ENCODE measurements at regions not wholly inside any gene's neighbourhood (a gene's known extent, or its start where the extent isn't known, plus 50 kb on each side); places are given as distances from the start of the nearest gene placed in this dataset.

DNA sequence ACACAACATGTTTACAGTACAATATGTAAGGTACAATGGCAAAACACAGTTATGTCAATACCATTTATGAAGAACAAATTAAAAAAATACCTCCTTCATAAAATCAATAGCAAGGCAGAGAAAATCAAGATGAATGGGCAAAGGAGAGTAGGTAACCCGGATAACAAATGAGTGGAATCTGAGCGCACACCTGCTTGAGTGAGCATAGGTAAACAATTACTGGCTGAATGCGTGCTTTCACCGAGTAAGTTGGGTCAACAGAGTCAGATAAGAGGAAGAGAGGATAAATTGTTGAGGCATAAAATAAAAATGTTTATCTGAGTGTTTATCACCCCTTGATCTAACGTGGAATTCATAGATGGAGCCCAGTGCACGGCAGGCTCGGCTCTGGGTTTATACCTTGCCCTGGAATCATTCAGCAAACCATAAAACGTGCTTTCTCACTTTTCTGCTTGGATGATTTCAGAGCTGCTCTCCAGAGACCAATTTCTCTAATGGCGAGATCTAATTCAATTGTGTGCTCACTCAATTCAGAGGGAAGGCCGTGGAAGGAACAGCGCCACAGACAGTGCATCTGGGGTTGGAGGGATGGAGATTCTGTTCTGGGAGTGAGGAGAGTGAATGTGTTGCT is 224.8 kb upstream of the MAP3K7 start:
- DNase-seq (no peak), ATAC-seq (no peak)
- H3K4me1 Mint-ChIP-seq: no peaks in the 10 kb centered on the region
- H3K27me3 Mint-ChIP-seq: no peaks in the 10 kb centered on the region
- no peak overlapping the region for H3K4me3 Mint-ChIP-seq
- H3K9me3 Mint-ChIP-seq: no peaks in the 10 kb centered on the region
- no peak overlapping the region for H3K27ac Mint-ChIP-seq

DNA sequence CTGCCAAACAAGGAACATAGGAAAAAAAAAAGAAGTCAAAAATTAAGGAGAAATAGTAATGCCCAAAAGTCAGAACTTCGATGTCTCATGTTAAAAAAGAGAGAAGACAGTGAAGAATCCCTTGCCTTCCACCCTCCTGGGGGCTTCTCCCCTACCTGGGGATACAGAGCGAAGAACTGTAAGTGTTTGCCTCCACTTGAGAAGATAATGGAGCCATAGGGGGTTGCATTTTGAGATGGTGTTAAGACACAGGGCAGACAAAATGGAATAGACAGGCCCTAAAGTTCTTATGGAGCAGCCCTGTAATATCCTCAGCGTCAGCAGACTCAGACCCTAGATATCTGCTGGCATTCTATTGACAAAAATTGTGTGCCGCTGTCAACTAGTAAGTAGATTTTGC is 222.2 kb upstream of the MAP3K7 start:
- ATAC-seq (no peak), DNase-seq (no peak)
- Mint-ChIP-seq H3K27ac (peak overlapping the region in 1 of 2 donors; percentile 5), H3K4me3 (no peak overlapping the region), H3K9me3 (no peaks in the 10 kb centered on the region), H3K4me1 (no peaks in the 10 kb centered on the region), H3K27me3 (no peaks in the 10 kb centered on the region)

DNA sequence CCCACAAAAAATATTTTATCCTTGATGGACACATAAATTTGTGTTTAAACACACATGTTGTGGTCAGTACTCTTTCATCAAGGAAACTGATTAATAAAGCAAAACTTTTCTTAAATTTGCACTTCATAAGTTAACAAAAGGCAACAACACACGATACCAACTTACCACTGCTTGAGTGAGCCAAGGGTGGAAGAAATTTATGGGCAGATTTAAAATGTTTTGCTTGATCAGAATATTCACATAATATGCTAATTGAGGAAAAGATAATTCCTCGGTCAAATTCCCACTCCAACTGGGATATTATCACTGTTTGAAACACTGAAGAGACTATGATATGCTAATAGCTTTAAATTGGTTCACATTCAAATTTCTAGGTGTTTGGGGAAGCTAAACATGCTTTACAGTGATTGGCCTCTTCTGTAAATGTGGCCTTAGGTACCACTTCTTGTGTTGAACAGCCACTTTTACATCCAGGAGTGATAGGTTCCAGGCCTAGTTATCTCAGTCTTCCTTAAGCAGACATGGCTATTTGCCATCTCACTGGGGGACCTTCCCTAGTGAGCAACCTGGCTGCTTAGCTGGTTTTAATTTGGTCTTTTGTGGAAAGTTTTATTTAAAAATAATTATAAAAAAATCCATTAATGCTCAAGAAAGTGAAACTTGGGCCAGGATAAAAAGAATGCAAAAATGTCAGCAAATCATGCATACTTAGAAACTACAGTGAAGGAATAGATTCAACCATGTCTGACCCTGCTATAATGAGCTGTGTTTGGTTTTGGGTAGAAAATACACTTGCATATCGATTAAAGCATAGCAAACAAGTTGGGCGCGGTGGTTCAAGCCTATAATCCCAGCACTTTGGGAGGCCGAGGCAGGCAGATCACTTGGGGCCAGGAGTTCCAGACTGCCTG is 221.2 kb upstream of the MAP3K7 start:
- Mint-ChIP-seq H3K4me1 (no peaks in the 10 kb centered on the region), H3K9me3 (no peaks in the 10 kb centered on the region), H3K4me3 (no peak overlapping the region), H3K27me3 (no peaks in the 10 kb centered on the region), H3K27ac (no peak overlapping the region)
- ATAC-seq (no peak), DNase-seq (no peak)

DNA sequence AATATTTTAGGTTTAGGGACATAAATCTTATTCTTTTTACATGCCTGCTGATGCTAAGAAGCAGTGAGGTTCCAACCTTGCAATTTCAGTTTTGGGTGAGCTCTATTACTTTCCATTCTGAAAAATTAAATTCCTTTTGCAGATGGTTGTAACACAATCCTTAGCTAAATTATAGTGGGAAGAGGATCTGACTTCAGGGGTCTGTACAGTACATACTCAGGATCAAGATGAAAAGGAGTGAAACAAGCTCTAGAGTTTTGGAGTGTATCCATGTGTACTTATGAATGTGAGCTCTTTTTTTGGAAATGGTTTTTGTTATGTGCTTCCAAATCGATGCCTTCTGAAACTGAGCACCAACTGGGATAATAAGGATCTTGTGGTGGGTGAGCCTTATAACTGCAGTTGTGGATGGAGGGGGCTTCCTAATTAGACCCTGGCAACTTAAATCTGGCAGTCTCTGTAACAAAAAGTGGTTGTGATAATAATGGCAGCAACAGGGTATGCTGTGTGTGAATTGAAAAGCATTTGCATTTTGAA is 218.8 kb upstream of the MAP3K7 start:
- Mint-ChIP-seq H3K4me3 (no peak overlapping the region), H3K9me3 (no peaks in the 10 kb centered on the region), H3K4me1 (no peaks in the 10 kb centered on the region), H3K27me3 (no peaks in the 10 kb centered on the region), H3K27ac (no peak overlapping the region)
- ATAC-seq: no peak
- no peak for DNase-seq

DNA sequence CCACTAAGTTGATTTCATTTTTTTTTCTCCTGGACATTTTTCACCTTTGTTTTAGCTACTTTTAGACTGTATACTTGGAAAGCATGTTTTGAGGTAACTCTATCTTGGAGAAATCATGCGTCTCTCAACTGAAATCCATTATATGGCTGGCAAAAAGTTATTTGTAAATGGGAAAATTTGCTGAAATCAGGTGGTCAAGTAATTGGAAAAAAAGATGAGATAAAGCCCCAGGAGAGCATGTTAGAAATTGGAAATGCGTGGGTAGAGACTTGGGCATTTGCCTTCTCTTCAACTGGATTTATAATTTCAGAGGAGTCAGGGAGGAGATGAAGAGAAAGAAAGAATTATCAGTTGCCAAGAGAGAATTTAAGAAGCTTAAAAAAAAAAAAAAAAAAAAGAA is 217.1 kb upstream of the MAP3K7 start:
- ATAC-seq: no peak
- Mint-ChIP-seq H3K9me3 (no peaks in the 10 kb centered on the region), H3K4me1 (no peaks in the 10 kb centered on the region), H3K27me3 (no peaks in the 10 kb centered on the region), H3K27ac (no peak overlapping the region), H3K4me3 (no peak overlapping the region)
- no peak for DNase-seq

DNA sequence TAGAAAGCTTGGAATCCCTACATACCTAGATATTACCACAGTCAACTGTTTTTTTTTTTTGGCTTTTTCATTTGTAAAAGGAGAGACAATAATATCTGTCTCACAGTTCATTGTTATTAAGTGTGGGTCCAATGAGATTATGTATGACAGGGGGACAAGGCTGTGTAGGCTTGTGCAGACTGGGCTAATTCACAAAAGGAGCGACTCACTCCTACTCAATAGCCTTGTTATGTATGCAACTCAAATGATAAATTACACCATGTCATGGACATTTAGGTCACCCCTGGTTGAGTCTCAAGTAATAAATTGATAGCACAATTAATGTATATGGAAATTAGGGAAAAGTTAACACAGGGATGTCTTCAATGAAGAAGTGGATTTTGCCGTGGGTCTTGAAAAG is 208.2 kb upstream of the MAP3K7 start:
- Mint-ChIP-seq H3K27me3 (no peaks in the 10 kb centered on the region), H3K27ac (no peak overlapping the region), H3K4me3 (no peak overlapping the region), H3K4me1 (no peaks in the 10 kb centered on the region), H3K9me3 (no peaks in the 10 kb centered on the region)
- no peak for DNase-seq
- ATAC-seq: no peak

DNA sequence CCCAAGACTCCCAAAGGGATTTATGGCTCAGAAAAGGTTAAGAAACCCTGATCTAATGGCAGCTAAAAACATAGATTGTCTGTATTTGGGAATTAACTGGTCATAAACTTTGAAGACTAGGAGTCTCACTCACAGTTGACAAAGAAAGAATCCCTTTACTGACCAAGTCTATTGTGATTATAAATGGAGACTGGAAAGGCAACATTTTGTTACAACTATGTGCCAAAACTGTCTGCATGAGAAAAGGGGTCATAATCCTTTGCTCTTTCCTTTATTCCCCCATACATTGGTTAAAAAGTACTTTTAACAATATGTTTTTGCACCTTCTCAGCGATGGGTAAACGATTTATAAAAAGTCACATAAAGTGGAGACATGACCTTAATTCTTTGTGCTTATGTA is 206.9 kb upstream of the MAP3K7 start:
- H3K9me3 Mint-ChIP-seq: no peaks in the 10 kb centered on the region

DNA sequence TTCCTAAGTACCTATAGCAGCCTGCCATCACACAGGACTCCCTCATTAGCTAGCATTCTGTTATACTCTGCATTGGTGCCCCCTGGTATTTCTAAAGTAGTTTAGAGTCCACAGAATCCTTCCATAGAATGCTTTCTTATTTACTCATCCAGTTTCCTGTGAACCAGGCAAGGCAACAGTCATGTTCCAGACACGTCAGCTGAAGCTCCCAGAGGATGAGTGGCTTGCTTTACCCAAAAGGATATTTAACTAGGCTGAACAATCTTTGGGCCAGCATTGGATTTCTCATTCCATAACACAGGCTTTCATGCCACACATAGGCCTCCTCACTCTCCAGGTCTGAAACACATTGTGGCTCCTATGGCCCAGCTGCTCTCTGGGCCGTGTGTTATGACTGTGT is 203.8 kb upstream of the MAP3K7 start:
- Mint-ChIP-seq H3K4me3 (no peak overlapping the region), H3K27ac (no peak overlapping the region), H3K4me1 (no peaks in the 10 kb centered on the region), H3K9me3 (no peaks in the 10 kb centered on the region), H3K27me3 (no peaks in the 10 kb centered on the region)
- DNase-seq: no peak
- no peak for ATAC-seq

More for the DNA sequence above, 206.9 kb upstream of the MAP3K7 start:
- ATAC-seq (no peak), DNase-seq (no peak)
- Mint-ChIP-seq H3K27ac (no peak overlapping the region), H3K27me3 (no peaks in the 10 kb centered on the region), H3K4me1 (no peaks in the 10 kb centered on the region), H3K4me3 (no peak overlapping the region)

DNA sequence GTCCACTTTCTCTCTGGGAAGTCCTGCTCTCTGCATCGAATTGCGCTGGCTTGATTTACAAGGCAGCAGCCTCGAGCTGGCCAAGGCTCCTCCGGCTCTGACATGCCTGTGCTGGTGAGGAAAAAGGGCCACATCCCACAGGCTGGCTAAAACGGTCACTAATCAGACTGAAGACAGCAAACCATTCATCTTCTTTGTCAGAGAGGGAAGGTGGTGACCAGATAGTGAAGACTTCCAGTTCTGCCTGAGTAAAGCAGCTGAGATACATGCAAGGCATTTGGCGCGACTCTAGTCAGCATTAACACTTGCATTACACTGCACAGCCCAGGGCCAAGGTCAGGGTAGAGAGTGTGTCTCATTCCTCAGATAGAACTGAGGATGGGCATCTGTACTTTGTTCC is 203.2 kb upstream of the MAP3K7 start:
- Mint-ChIP-seq H3K4me1 (no peaks in the 10 kb centered on the region), H3K27me3 (no peaks in the 10 kb centered on the region), H3K4me3 (no peak overlapping the region), H3K27ac (no peak overlapping the region), H3K9me3 (no peaks in the 10 kb centered on the region)
- no peak for ATAC-seq
- no peak for DNase-seq

DNA sequence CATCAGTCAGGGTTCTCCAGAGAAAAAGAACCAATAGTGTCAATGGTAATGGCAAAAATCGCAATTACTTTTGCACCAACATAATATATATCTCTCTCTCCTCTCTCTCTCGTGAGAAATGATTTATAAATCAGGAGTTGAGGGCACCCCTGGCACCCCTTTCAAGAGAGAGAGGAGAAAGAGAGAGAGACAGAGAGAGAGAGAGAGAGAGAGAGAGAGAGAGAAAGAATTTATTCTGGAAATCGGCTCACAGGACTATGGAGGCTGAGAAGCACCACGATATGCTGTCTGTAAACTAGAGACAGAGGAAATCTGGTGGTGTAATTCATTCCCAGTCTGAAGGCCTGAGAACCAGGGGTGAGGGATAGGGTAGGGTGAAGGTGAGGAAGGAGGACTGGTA is 201.9 kb upstream of the MAP3K7 start:
- no peak for DNase-seq
- Mint-ChIP-seq H3K27me3 (no peaks in the 10 kb centered on the region), H3K4me3 (no peak overlapping the region), H3K9me3 (no peaks in the 10 kb centered on the region), H3K4me1 (no peaks in the 10 kb centered on the region), H3K27ac (no peak overlapping the region)
- ATAC-seq: no peak

DNA sequence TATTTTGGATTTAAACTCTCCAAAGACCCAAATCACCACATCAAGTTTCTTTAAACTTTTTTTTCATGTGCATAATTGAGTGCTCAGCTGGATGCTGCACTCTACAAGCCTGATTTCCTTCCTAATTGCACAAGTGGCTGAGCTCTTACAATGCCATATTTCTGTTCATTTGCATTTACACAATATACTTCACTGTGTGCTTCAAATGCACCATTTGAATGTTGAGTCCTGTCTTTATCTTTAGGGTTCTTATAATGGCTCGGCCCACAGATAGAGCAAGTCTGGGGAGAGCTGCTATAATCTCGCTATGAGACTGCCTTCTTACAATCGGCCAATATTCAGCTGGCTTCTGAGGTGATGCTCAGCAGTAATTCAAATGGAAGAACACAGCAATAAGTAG is 200.6 kb upstream of the MAP3K7 start:
- Mint-ChIP-seq H3K4me1 (no peaks in the 10 kb centered on the region), H3K27me3 (no peaks in the 10 kb centered on the region)

DNA sequence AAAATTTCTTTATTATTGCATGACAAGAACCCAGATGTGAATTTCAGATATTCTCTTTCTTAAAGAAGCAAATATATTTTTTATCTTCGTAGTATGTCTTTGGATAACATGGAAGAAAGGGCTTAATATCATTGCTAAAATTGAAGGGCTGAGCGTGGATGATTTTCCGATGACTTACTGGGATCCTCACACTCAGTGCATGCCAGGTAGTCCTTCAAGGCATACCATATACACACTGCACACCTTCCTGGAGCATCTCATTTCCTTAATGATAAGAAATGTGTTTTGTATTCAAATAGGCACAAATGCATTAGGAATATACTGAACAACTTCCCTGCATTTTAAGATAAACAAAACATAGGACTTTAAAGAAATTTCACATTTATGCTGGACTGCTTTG is 193.9 kb upstream of the MAP3K7 start:
- H3K9me3 Mint-ChIP-seq: no peaks in the 10 kb centered on the region
- no peak for ATAC-seq

More for the DNA sequence above, 200.6 kb upstream of the MAP3K7 start:
- Mint-ChIP-seq H3K27ac (no peak overlapping the region), H3K4me3 (no peak overlapping the region), H3K9me3 (no peaks in the 10 kb centered on the region)
- ATAC-seq: no peak
- no peak for DNase-seq

DNA sequence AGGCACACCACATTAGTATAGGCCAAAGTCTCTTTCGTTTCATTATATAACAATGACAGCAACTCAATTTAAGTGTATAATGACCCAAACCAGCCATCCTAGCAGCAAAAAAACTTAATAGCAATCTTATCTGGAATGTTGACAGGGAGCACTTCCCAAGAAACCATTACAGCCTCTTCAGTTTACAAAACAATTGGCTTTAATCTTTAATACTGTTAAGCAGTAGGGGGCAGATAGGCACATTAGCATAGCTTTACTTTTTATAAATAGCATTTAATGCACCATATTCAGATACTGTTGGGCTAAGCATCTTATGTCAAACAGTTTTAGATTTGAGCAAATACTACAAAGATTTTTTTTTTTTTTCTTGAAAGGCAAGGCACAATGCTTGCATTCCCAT is 193.3 kb upstream of the MAP3K7 start:
- Mint-ChIP-seq H3K27me3 (peaks cover 17% of the 10 kb centered on the region), H3K4me1 (no peaks in the 10 kb centered on the region), H3K4me3 (no peak overlapping the region), H3K27ac (no peak overlapping the region), H3K9me3 (no peaks in the 10 kb centered on the region)
- DNase-seq: no peak
- no peak for ATAC-seq

More for the DNA sequence above, 193.9 kb upstream of the MAP3K7 start:
- Mint-ChIP-seq H3K27ac (no peak overlapping the region), H3K27me3 (peaks cover 10% of the 10 kb centered on the region), H3K4me1 (no peaks in the 10 kb centered on the region), H3K4me3 (no peak overlapping the region)
- no peak for DNase-seq

DNA sequence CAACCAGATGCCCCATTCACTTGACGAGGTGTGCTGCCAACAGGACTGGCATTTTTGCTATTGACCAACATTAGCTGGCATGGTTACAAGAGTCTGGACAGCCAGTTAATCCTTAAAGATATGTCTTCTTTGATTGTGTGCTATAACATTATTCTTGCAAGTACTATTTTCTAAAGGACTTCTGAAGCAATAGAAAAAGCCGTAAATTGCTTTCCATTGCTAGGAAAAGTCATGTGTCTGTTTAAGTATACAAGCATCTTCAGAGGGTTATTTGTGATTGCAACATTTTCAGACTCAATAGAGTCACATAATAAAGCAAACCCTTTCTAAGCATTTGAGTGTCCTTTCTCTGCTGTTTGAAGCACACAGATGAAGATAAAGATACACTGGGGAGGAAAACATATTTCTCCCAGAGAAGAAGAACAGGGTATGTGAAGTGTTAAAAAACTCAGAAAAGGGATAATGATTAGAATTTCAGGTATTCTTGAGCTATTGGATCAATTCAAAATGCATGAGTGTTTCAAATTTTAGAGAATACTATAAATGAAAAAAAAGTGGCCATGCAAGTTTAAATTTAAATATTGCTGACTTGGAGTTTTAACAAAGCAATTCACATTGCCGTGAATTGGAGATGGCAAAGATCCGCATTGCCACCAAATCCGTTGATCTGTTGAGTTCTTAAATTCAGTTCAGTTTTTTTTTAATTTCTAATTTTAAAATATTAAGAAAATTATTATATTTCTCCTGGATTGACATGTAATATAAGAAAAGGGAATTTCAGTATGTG is 191.7 kb upstream of the MAP3K7 start:
- Mint-ChIP-seq H3K4me3 (no peak overlapping the region), H3K9me3 (no peaks in the 10 kb centered on the region), H3K4me1 (no peaks in the 10 kb centered on the region), H3K27me3 (peaks cover 18% of the 10 kb centered on the region), H3K27ac (no peak overlapping the region)
- ATAC-seq (no peak), DNase-seq (no peak)

DNA sequence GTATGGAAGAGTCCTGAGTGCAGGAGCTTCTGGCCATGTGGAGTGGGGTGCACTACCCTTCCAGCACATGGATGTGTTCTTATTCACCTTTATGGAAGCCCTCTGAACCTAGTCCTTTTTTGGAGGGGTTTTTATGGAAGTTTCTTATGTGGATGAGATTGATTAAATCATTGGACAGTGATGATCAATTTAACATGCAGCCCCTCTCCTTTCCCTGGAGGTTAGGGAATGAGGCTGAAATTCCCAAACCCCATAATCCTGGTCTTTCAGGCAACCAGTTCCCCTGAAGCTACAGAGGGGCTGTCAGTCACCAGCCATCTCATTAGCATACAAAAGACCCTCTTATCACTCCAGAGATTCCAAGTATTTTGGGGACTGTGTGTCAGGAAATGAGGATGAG is 183.9 kb upstream of the MAP3K7 start:
- no peaks in the 10 kb centered on the region for H3K4me1 Mint-ChIP-seq
- H3K27ac Mint-ChIP-seq: no peak overlapping the region
- ATAC-seq (no peak), DNase-seq (no peak)
- no peaks in the 10 kb centered on the region for H3K9me3 Mint-ChIP-seq
- peaks cover 8% of the 10 kb centered on the region for H3K27me3 Mint-ChIP-seq
- no peak overlapping the region for H3K4me3 Mint-ChIP-seq

DNA sequence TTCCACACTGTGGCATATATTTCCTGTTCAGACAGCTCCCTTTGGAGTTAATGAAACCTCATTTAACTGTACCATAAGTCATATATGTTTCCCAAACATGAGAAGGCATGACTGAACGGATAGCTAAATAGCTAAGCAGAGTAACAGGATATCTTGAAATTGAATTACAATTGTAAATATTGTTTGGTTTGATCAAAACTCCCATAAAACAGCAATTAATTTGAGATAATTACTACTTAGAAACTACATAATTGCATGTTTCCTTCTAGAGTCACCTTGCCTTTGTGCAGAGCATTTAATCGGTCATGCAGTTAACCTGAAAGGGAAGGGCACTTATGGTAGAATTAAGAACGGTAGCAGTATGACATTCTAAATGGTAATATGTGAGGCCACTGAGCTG is 179.0 kb upstream of the MAP3K7 start:
- no peaks in the 10 kb centered on the region for H3K9me3 Mint-ChIP-seq
- H3K27me3 Mint-ChIP-seq: no peaks in the 10 kb centered on the region
- ATAC-seq (no peak), DNase-seq (no peak)
- no peak overlapping the region for H3K27ac Mint-ChIP-seq
- no peak overlapping the region for H3K4me3 Mint-ChIP-seq
- H3K4me1 Mint-ChIP-seq: no peaks in the 10 kb centered on the region

Measured in stimulated activated naive CD8-positive, alpha-beta T cell treated with anti-CD3 and anti-CD28 coated beads, Interleukin-15, amount 100 ng/mL, for 72 hours (primary cell).